Colonic mucosa (tissue), 4 donors: ENCODE measurements at regions not wholly inside any gene's neighbourhood (a gene's known extent, or its start where the extent isn't known, plus 50 kb on each side); places are given as distances from the start of the nearest gene placed in this dataset.
"Not testable (repeated sequence)": the region's sequence is repeated elsewhere in the genome, so short reads cannot be mapped to it uniquely, and the experiment has no call there.

Experiments
- DNase-seq: peaks from one replicate; pipeline ENCODE4 v3.0.0-alpha.2; 2020
- H3K27ac ChIP-seq: fragments of 200-600 bp; one replicate; pipeline ENCODE4 v1.8.0; 2021
- H3K27me3 ChIP-seq: fragments of 200-600 bp; one replicate; pipeline ENCODE4 v1.8.0; 2021
- H3K36me3 ChIP-seq: fragments of 200-600 bp; one replicate; pipeline ENCODE4 v1.8.0; 2021
- H3K4me1 ChIP-seq: fragments of 200-600 bp; one replicate; pipeline ENCODE4 v1.8.0; 2021; ENCODE audit warnings: mild to moderate bottlenecking
- H3K4me3 ChIP-seq: fragments of 200-600 bp; one replicate; pipeline ENCODE4 v1.8.0; 2021
- H3K9ac ChIP-seq, 2 donors: one replicate each; pipeline ENCODE4 v1.7.0; 2013; ENCODE audit warnings: control low read depth in 2 of 2, low read depth in 2 of 2, low read length in 2 of 2
- H3K9me3 ChIP-seq: fragments of 200-600 bp; one replicate; pipeline ENCODE4 v1.8.0; 2021
- CTCF ChIP-seq: fragments of 200-600 bp; IDR thresholded peaks from one replicate; pipeline ENCODE4 v1.8.0; 2022; ENCODE audit warnings: antibody characterized with exemption, mild to moderate bottlenecking
- intact Hi-C: fragments of 100-400 bp; cut with DNase I; formaldehyde crosslinking; loops from one replicate; pipeline ENCODE4 v1.14.1; 2022
- donor health status: healthy.
- donor health status: DM: no; HTN: no; CAD: no.
- donor health status: DM: no; HTN: no; CAD: no.

DNA sequence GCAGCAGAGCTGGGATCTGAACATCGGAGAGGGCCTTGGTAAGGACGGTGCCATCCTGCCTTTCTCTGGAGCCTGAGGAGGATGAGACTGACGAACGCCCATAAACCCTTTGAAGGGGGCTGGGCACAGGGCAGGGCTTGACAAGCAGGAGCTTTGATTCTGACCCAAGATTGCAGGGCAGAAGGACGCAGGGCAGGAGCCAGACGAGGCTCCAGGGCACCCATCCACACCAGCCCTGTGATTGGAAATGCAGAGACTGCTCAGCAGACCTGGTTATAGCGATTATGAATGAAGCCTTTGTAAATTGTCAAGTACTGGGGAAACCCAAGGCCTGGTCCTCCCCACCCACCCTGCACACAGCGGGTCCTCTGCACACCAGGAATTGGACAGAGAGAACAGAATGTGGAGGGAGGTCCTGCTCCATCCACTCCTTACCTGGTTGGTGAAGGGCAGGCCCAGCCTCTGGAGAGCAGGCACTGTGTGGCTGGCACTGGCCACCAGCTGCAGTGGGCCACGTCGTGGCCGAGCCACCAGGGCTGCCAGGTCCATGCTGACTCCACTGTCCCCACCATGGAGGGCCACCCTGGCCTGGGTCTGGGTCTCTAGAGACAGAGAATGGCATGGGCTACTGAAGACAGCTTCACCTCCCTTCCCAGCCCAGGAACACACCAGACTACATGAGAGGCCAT lies 68.8 kb downstream of the RMI2 start:
- Histone ChIP-seq H3K9ac (no peak overlapping the region), H3K36me3 (no peaks in the 10 kb centered on the region), H3K4me1 (no peaks in the 10 kb centered on the region), H3K4me3 (no peak overlapping the region), H3K27ac (no peak overlapping the region), H3K9me3 (no peaks in the 10 kb centered on the region), H3K27me3 (no peaks in the 10 kb centered on the region)
- no peak for TF ChIP-seq CTCF
- no peak for DNase-seq
- intact Hi-C loops, result no loop called here

- no peaks in the 10 kb centered on the region for H3K4me1 ChIP-seq
- no peak for TF ChIP-seq CTCF
- H3K27ac ChIP-seq, result no peak overlapping the region
- no peaks in the 10 kb centered on the region for H3K36me3 ChIP-seq
- no peak overlapping the region for H3K4me3 ChIP-seq
- no peaks in the 10 kb centered on the region for H3K27me3 ChIP-seq
- H3K9ac ChIP-seq, result no peak overlapping the region
- intact Hi-C loops, result no loop called here
- H3K9me3 ChIP-seq, result no peaks in the 10 kb centered on the region
- no peak for DNase-seq
Measured at GRCh38 chr16:11414815-11415775, 69.8 kb downstream of the RMI2 start.

GRCh38 chr16:11416228-11417001 lies 71.2 kb downstream of the RMI2 start:
- Histone ChIP-seq H3K36me3 (no peaks in the 10 kb centered on the region), H3K9me3 (no peaks in the 10 kb centered on the region)
- intact Hi-C loops, result no loop called here

GRCh38 chr16:11417487-11417886 lies 72.2 kb downstream of the RMI2 start:
- no peaks in the 10 kb centered on the region for H3K36me3 ChIP-seq
- no peaks in the 10 kb centered on the region for H3K4me1 ChIP-seq
- no peak for DNase-seq
- no peak overlapping the region for H3K27ac ChIP-seq
- H3K27me3 ChIP-seq, result no peaks in the 10 kb centered on the region
- H3K4me3 ChIP-seq, result no peak overlapping the region
- intact Hi-C loops, result no loop called here
- TF ChIP-seq CTCF, result no peak
- H3K9me3 ChIP-seq, result no peaks in the 10 kb centered on the region
- no peak overlapping the region for H3K9ac ChIP-seq

More at GRCh38 chr16:11416228-11417001, 71.2 kb downstream of the RMI2 start:
- no peaks in the 10 kb centered on the region for H3K27me3 ChIP-seq
- no peak for DNase-seq
- H3K4me3 ChIP-seq, result no peak overlapping the region
- no peak overlapping the region for H3K27ac ChIP-seq
- TF ChIP-seq CTCF, result no peak
- H3K4me1 ChIP-seq, result no peaks in the 10 kb centered on the region
- no peak overlapping the region for H3K9ac ChIP-seq

DNA sequence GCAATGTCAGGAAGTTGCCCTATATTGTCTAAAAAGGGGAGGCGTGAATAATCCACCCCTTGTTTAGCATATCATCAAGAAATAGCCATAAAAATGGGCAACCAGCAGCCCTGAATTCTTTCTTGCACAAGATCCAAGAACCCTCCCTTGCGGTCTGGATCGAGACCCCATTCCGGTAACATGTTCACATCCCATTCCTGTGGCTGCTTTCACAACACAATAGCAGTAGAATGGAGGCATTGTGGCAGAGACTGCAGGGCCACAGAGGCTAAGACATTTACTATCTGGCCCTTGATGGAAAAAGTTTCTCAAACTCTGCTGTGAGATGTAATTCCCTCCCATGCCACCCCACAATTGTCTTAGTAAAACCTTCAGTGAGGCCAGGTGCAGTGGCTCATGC lies 73.2 kb downstream of the RMI2 start:
- no peak for DNase-seq
- Histone ChIP-seq H3K27ac (no peak overlapping the region), H3K36me3 (no peaks in the 10 kb centered on the region), H3K9me3 (no peaks in the 10 kb centered on the region), H3K4me3 (no peak overlapping the region), H3K9ac (no peak overlapping the region), H3K4me1 (no peaks in the 10 kb centered on the region), H3K27me3 (no peaks in the 10 kb centered on the region)
- intact Hi-C loops, result no loop called here
- TF ChIP-seq CTCF, result no peak

DNA sequence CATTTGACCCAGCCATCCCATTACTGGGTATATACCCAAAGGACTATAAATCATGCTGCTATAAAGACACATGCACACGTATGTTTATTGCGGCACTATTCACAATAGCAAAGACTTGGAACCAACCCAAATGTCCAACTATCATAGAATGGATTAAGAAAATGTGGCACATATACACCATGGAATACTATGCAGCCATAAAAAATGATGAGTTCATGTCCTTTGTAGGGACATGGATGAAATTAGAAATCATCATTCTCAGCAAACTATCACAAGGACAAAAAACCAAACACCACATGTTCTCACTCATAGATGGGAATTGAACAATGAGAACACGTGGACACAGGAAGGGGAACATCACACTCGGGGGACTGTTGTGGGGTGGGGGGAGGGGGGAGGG lies 74.8 kb downstream of the RMI2 start:
- DNase-seq, H3K9me3 ChIP-seq, H3K4me3 ChIP-seq, H3K27ac ChIP-seq, intact Hi-C loops, H3K9ac ChIP-seq, H3K27me3 ChIP-seq, H3K4me1 ChIP-seq, H3K36me3 ChIP-seq: not testable (repeated sequence)
